MM.1S (cell line): ENCODE measurements at regions not wholly inside any gene's neighbourhood (a gene's known extent, or its start where the extent isn't known, plus 50 kb on each side); places are given as distances from the start of the nearest gene placed in this dataset.

Experiments used
- DNase-seq: peaks from one replicate; pipeline ENCODE4 v3.0.0-alpha.2; 2015
- H2AFZ ChIP-seq: fragments of 300-600 bp; sonication (generic); 2 replicates; pipeline ENCODE4 v1.6.0; 2016; ENCODE audit warnings: antibody characterized with exemption, low read length
- H3F3A ChIP-seq: fragments of 300-600 bp; sonication (generic); 2 replicates; pipeline ENCODE4 v1.6.1; 2016; ENCODE audit warnings: mild to moderate bottlenecking, antibody characterized with exemption, low read length, moderate library complexity, mixed read lengths; ENCODE audit not compliant: insufficient read depth
- H3K27ac ChIP-seq: fragments of 300-600 bp; sonication (generic); 2 replicates; pipeline ENCODE4 v1.5.1; 2016; ENCODE audit warnings: mild to moderate bottlenecking, low read length
- H3K27me3 ChIP-seq: fragments of 300-600 bp; sonication (generic); replicated peaks from 2 replicates; pipeline ENCODE4 v1.6.0; 2016; ENCODE audit warnings: low read length; ENCODE audit not compliant: insufficient read depth
- H3K36me3 ChIP-seq: fragments of 300-600 bp; sonication (generic); replicated peaks from 2 replicates; pipeline ENCODE4 v1.6.1; 2016; ENCODE audit warnings: mild to moderate bottlenecking, low read length, mixed read lengths; ENCODE audit not compliant: insufficient read depth
- H3K4me1 ChIP-seq: fragments of 300-600 bp; sonication (generic); 2 replicates; pipeline ENCODE4 v1.6.1; 2016; ENCODE audit warnings: low read length, mixed read lengths
- H3K4me2 ChIP-seq: fragments of 300-600 bp; sonication (generic); 2 replicates; pipeline ENCODE4 v1.6.0; 2016; ENCODE audit warnings: low read depth, low read length
- H3K4me3 ChIP-seq: fragments of 300-600 bp; sonication (generic); 2 replicates; pipeline ENCODE4 v1.5.1; 2016; ENCODE audit warnings: low read length, mixed read lengths
- H3K79me2 ChIP-seq: fragments of 300-600 bp; sonication (generic); 2 replicates; pipeline ENCODE4 v1.6.1; 2016; ENCODE audit warnings: mixed run types, low read length, mixed read lengths
- H3K9ac ChIP-seq: fragments of 300-600 bp; sonication (generic); 2 replicates; pipeline ENCODE4 v1.6.1; 2016; ENCODE audit warnings: low read length, mixed read lengths
- H3K9me2 ChIP-seq: fragments of 300-600 bp; sonication (generic); replicated peaks from 2 replicates; pipeline ENCODE4 v1.6.1; 2016; ENCODE audit warnings: mild to moderate bottlenecking, low read length, mixed read lengths; ENCODE audit not compliant: insufficient read depth
- H3K9me3 ChIP-seq: fragments of 300-600 bp; sonication (generic); replicated peaks from 2 replicates; pipeline ENCODE4 v1.6.1; 2016; ENCODE audit warnings: mild to moderate bottlenecking, low read length, mixed read lengths; ENCODE audit not compliant: insufficient read depth
- H4K20me1 ChIP-seq: fragments of 300-600 bp; sonication (generic); 2 replicates; pipeline ENCODE4 v1.6.1; 2016; ENCODE audit warnings: mild to moderate bottlenecking, low read length, moderate library complexity, mixed read lengths; ENCODE audit not compliant: insufficient read depth
- EZH2 ChIP-seq: fragments of 300-600 bp; sonication (generic); optimal IDR thresholded peaks from 2 replicates; pipeline ENCODE3; 2017; ENCODE audit warnings: low read depth, mild to moderate bottlenecking, antibody characterized with exemption, low read length, mixed read lengths
- EZH2phosphoT487 ChIP-seq: fragments of 300-600 bp; sonication (generic); IDR thresholded peaks from 2 replicates; pipeline ENCODE4 v1.6.1; 2018; ENCODE audit warnings: antibody characterized with exemption, low read length
- TF ChIP-seq, protein P1 (sequence below): fragments of 300-600 bp; sonication (generic); IDR thresholded peaks from 2 replicates; pipeline ENCODE4 v1.5.1; 2016; ENCODE audit warnings: antibody characterized with exemption, low read length, mixed read lengths

DNA sequence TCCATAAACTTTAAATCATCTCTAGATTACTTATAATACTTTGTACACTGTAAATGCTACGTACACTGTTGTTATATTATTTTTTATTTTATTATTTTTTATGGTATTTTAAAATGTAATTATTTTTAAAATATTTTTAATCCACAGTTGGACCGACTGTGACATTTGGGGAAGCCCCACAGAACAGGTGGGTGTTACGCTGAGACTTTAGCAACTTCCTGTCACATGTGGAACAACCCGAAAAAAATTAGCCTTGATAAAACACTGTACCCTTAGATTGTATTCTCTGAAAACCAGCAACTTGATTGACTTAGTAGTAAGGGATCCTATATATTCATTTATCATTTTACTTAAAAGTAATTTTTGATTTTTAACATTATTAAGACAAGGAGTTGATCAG is 1755.7 kb upstream of the SEL1L start:
- Histone ChIP-seq H3K4me2 (no peak overlapping the region), H3K4me3 (no peak overlapping the region), H3K9ac (no peak overlapping the region), H3K27ac (no peak overlapping the region), H3K4me1 (no peaks in the 10 kb centered on the region), H4K20me1 (no peaks in the 10 kb centered on the region), H3K9me2 (no peaks in the 10 kb centered on the region), H3K27me3 (no peaks in the 10 kb centered on the region), H3K9me3 (no peaks in the 10 kb centered on the region), H3K79me2 (no peaks in the 10 kb centered on the region), H3K36me3 (no peaks in the 10 kb centered on the region), H2AFZ (no peak overlapping the region), H3F3A (no peaks in the 10 kb centered on the region)
- TF ChIP-seq EZH2phosphoT487 (no peak), EZH2 (no peak)
- TF ChIP-seq, protein P1, sequence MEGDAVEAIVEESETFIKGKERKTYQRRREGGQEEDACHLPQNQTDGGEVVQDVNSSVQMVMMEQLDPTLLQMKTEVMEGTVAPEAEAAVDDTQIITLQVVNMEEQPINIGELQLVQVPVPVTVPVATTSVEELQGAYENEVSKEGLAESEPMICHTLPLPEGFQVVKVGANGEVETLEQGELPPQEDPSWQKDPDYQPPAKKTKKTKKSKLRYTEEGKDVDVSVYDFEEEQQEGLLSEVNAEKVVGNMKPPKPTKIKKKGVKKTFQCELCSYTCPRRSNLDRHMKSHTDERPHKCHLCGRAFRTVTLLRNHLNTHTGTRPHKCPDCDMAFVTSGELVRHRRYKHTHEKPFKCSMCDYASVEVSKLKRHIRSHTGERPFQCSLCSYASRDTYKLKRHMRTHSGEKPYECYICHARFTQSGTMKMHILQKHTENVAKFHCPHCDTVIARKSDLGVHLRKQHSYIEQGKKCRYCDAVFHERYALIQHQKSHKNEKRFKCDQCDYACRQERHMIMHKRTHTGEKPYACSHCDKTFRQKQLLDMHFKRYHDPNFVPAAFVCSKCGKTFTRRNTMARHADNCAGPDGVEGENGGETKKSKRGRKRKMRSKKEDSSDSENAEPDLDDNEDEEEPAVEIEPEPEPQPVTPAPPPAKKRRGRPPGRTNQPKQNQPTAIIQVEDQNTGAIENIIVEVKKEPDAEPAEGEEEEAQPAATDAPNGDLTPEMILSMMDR: no peak
- DNase-seq: no peak

- no peak overlapping the region for H3K27ac ChIP-seq
- no peaks in the 10 kb centered on the region for H3F3A ChIP-seq
- no peak overlapping the region for H3K4me2 ChIP-seq
- H3K9me3 ChIP-seq: no peaks in the 10 kb centered on the region
- H3K9ac ChIP-seq: no peak overlapping the region
- no peaks in the 10 kb centered on the region for H3K4me1 ChIP-seq
- H4K20me1 ChIP-seq: no peaks in the 10 kb centered on the region
- TF ChIP-seq EZH2phosphoT487: no peak
- TF ChIP-seq, protein P1: no peak
- no peak for TF ChIP-seq EZH2
- H3K9me2 ChIP-seq: no peaks in the 10 kb centered on the region
- H3K36me3 ChIP-seq: no peaks in the 10 kb centered on the region
- no peak for DNase-seq
- H3K27me3 ChIP-seq: no peaks in the 10 kb centered on the region
- H2AFZ ChIP-seq: no peak overlapping the region
- H3K4me3 ChIP-seq: no peak overlapping the region
- no peaks in the 10 kb centered on the region for H3K79me2 ChIP-seq
Measured at GRCh38 chr14:83289896-83290295, 1756.2 kb upstream of the SEL1L start.

GRCh38 chr14:83290447-83290846 is 1756.8 kb upstream of the SEL1L start:
- H3K4me3 ChIP-seq: no peak overlapping the region
- H3K27me3 ChIP-seq: no peaks in the 10 kb centered on the region
- H3F3A ChIP-seq: no peaks in the 10 kb centered on the region
- H3K27ac ChIP-seq: no peak overlapping the region
- H3K4me2 ChIP-seq: no peak overlapping the region
- TF ChIP-seq, protein P1: no peak
- TF ChIP-seq EZH2phosphoT487: no peak
- TF ChIP-seq EZH2: no peak
- DNase-seq: no peak
- no peak overlapping the region for H3K9ac ChIP-seq
- H4K20me1 ChIP-seq: no peaks in the 10 kb centered on the region
- H3K79me2 ChIP-seq: no peaks in the 10 kb centered on the region
- no peaks in the 10 kb centered on the region for H3K9me2 ChIP-seq
- H3K36me3 ChIP-seq: no peaks in the 10 kb centered on the region
- H2AFZ ChIP-seq: no peak overlapping the region
- no peaks in the 10 kb centered on the region for H3K9me3 ChIP-seq
- no peaks in the 10 kb centered on the region for H3K4me1 ChIP-seq
